Colon (tissue), 2 donors: ENCODE measurements at regions not wholly inside any gene's neighbourhood (a gene's known extent, or its start where the extent isn't known, plus 50 kb on each side); places are given as distances from the start of the nearest gene placed in this dataset.
"Not testable (repeated sequence)": the region's sequence is repeated elsewhere in the genome, so short reads cannot be mapped to it uniquely, and the experiment has no call there.

Experiments
- FAIRE-seq: peaks from 2 replicates; lab custom pipeline; 2012; peaks lifted over from hg19 to GRCh38; lab: Jason Lieb, UNC
- donor health status: control.
- donor health status: control.

- no peak for FAIRE-seq
These were observed 100.8 kb upstream of the ATXN3L start for GRCh38 chrX:13420545-13421183.

- no peak for FAIRE-seq
These were observed 100.1 kb upstream of the ATXN3L start for GRCh38 chrX:13419918-13420317.

- no peak for FAIRE-seq
These were observed 99.4 kb upstream of the ATXN3L start for GRCh38 chrX:13419276-13419675.

GRCh38 chrX:13418126-13419097 lies 98.6 kb upstream of the ATXN3L start:
- FAIRE-seq, result no peak

GRCh38 chrX:13415509-13415908 lies 95.7 kb upstream of the ATXN3L start:
- FAIRE-seq, result no peak

GRCh38 chrX:13414006-13414647 lies 94.3 kb upstream of the ATXN3L start:
- no peak for FAIRE-seq

GRCh38 chrX:13412208-13412600 lies 92.4 kb upstream of the ATXN3L start:
- FAIRE-seq, result no peak

GRCh38 chrX:13411496-13412207 lies 91.8 kb upstream of the ATXN3L start:
- no peak for FAIRE-seq

- FAIRE-seq, result not testable (repeated sequence)
These were observed 88.7 kb upstream of the ATXN3L start for GRCh38 chrX:13408599-13408998.

GRCh38 chrX:13404777-13405176 lies 84.9 kb upstream of the ATXN3L start:
- FAIRE-seq, result not testable (repeated sequence)

- FAIRE-seq, result no peak
These were observed 84.5 kb upstream of the ATXN3L start for GRCh38 chrX:13404364-13404763.

- FAIRE-seq, result no peak
These were observed 81.9 kb upstream of the ATXN3L start for GRCh38 chrX:13401724-13402123.

- FAIRE-seq, result no peak
These were observed 79.0 kb upstream of the ATXN3L start for GRCh38 chrX:13398839-13399238.

- no peak for FAIRE-seq
These were observed 78.3 kb upstream of the ATXN3L start for GRCh38 chrX:13397878-13398818.

- FAIRE-seq, result no peak
These were observed 77.1 kb upstream of the ATXN3L start for GRCh38 chrX:13396924-13397323.

- no peak for FAIRE-seq
These were observed 69.6 kb upstream of the ATXN3L start for GRCh38 chrX:13389501-13389900.

GRCh38 chrX:13387666-13388494 lies 68.0 kb upstream of the ATXN3L start:
- no peak for FAIRE-seq

GRCh38 chrX:13386636-13387035 lies 66.8 kb upstream of the ATXN3L start:
- FAIRE-seq, result no peak

- no peak for FAIRE-seq
These were observed 66.2 kb upstream of the ATXN3L start for GRCh38 chrX:13386092-13386491.

GRCh38 chrX:13383907-13384306 lies 64.1 kb upstream of the ATXN3L start:
- FAIRE-seq, result no peak
